NCI-H748 (cell line): ENCODE measurements at regions not wholly inside any gene's neighbourhood (a gene's known extent, or its start where the extent isn't known, plus 50 kb on each side); places are given as distances from the start of the nearest gene placed in this dataset.
"Not testable (repeated sequence)": the region's sequence is repeated elsewhere in the genome, so short reads cannot be mapped to it uniquely, and the experiment has no call there.

Experiments used
- DNase-seq: peaks from one replicate; lab custom pipeline; 2025; ENCODE audit not compliant: unreplicated experiment; lab: John Stamatoyannopoulos, UW

DNA sequence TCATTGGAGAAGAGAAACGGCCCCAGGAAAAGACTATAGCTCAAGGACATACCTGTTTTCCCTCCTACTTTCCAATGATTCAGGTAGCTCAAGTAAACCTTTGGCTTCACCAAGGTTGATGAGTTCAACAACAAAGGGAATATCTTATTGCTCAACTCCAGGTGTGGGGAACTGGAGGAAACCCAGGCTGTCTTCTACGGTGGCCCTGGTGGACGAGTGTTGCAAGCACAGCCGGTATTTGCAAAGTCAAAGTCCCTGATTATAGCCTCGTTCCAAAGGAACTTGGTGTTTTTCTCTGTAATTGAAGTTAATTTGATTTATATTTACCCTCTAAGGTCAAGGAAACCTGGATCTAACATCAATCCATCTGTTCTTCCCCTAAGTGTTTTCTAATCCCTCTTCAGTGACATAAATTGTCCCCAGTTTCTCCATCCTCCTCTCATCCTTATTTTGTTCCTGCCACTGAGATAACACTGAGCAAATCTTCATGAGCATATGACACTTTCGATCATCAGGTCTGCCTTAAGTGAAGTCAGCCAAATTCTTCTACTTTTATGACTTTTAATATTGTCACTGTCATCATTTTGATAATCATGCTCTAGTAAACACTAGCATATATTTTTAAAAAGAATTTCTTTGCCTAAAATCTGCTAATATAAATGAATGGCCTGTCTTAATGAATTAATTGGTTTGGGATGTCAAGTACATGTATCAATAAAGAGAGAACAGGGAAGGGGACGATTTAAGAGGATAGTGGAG lies 174.6 kb upstream of the TBX3 start:
- DNase-seq: no peak

DNA sequence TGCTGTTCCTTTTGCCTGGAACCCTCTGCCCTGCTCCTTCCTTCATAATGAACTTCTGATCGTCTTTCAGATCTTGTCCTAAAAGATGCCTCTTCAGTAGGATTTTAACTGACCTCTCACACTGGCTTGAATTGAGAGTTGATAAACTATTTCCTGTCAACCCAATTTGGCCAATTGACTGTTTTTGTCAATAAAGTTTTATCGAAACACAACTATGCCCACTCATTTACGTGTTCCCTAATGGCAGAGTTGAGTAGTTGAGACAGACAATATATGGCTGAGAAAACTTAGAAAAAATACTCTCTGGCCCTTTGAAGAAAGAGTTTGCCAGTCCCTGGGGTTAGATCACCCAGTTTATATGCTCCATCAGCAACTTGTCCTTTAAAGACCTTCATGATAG lies 171.7 kb upstream of the TBX3 start:
- no peak for DNase-seq

DNA sequence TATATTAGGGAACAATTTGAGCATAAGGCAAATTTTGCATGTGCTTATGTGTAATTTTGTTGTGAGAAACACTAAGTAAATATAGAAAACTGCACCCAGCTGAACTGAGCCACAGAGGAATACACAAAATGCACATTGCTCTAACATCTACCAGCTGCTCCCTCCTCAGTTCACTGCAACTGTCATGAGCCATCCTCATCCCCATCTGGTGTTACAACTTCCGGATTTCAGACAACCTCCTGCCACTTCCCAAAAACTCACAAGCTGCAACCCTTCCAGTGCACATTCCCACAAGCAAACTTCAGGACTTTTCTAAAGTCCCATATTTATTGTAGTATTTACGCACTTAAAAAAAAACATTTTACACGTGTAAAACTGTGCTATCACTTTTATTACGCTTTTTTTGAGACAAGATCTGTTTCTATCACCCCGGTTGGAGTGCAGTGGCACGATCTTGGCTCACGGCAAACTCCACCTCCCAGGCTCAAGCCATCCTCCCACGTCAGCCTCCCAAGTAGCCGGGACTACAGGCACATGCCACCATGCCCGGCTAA lies 169.1 kb upstream of the TBX3 start:
- no peak for DNase-seq

DNA sequence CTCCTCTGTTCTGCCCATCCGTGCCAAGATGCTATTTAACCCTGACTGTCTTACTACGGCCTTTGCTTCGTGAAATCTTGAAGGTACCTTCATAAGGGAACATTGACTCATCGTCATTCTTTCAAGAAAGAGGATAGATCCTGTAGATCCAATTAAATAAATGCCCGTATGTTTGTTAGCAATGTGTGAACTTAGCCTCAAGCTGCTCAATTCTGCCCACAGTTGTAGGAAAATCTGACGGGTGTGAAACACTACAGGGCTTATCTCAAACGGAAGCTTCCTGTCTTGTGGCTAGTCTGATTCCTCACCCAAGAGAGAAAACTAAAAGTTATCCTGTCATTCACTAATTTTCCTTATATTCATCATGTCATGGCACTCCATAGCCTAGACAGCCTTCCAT lies 168.0 kb upstream of the TBX3 start:
- DNase-seq: no peak

DNA sequence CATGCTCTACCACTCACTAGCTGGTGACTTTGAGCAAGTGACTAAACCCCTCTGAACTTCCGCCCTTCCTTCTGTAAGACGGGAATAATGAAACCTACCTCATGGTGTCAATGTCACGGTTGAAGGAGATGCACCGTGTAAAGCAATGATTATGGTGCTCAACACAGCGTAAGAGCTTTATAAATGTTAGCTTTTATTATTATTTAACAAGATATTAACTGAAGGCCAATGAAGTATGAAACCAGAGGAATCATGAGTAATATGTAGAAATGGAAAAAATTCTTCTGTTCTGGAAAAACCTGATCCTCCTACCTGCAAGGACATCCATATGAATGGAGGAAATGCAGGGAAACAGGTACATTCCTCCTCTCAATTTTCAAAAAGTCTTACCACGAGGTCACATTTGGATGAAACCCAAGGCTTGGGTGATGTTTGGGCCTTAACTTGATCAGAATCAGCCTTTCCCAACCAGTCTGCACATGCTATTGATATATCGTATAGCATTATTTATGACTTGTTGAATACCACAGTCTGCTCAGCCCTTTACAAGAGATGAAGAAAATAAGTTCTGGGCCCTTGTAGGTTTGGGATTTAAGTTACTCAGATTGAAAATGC lies 166.8 kb upstream of the TBX3 start:
- no peak for DNase-seq

DNA sequence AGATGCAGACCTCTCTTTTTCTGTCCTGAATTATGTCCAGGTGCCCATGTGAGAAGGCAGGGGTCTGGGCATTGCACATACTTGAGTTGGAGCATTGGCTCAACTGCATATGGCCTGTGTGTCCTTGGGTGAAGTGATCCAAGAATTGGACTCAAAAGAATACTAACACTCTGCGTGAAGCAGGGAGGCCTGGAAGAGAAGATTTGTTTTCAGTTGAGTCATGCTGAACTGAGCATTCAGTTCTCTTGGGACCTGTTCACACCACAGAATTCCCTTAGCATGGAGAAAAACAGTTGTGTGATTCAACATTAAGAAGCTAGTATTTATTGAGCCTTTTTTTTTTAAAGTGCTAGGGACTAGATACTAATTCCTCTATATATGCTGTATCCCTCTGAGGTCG lies 164.7 kb upstream of the TBX3 start:
- no peak for DNase-seq

DNA sequence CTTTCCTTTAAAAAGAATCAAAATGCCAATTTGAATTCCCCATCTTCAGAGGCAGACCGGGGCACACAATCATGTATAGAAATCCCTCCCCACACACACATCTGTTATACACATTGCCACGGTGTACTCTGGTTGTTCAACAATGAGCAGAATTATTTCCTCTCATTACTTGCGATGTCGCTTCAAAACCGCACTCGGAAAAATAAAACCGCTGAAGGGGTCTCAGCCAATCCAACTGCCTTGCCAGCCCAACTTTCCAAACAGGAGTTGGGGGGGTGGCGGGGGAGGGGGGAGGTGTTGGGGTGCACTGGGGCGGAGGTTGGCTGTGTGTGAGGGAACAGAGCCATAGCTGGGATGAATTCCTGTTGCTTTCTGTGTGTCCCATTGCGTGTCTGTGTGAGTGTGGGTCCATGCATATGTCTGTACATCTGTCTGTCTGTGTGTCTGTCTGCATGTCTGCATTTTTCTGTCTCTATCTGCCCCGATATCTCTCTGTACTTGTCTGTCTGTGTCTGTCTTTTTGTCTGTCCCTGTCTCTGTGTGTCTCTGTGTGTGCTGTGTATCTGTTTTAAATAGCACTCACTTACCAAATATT lies 163.6 kb upstream of the TBX3 start:
- no peak for DNase-seq

DNA sequence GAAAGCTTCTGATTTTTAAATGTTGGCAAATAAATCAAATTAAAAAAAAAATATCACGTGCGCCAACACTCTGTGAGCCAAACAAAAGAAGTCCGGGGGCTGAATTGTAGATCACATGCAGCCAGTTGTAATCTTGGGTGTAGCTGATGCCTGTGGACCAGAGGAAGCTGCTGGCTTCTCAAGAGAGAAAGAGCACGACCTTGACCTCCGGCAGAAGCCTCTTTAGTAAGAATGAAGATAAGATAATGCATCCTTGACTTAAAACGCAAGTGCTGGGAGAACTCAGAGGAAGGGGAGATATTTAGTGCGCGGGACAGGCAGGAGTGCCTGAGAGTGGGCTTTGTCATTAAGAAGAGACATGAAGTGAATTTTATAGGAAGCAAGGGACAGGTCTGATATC lies 162.8 kb upstream of the TBX3 start:
- no peak for DNase-seq

DNA sequence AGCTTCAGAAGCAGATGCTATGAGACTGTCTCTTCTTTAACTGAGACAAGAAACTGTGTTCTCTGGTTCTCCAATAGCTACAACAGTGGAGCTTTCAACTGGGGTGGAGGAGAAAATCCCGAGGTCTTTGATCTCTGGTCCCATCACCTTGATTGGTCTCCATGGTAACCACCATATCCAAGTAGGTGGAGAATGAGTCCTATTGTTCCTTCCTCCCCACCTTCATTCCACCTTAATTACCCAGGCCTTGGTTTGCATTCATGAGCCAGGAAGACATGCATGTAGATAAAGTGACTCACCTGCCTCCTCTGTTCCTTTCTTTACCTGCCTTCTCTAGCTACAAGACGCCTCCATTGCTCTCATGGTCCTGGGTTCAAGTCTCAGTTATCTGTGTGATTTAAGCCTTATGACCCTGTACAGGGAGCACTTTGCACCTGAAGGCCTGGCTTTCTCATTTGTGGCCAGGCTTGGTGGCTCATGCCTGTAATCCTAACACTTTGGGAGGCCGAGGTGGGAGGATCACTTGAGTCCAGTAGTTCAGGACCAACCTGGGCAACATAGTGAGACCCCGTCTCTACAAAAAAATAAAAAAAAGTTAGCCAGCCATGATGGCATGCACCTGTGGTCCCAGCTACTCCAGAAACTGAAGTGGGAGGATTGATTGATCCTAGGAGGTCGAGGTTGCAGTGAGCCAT lies 157.7 kb upstream of the TBX3 start:
- peak; percentile 73 for DNase-seq

DNA sequence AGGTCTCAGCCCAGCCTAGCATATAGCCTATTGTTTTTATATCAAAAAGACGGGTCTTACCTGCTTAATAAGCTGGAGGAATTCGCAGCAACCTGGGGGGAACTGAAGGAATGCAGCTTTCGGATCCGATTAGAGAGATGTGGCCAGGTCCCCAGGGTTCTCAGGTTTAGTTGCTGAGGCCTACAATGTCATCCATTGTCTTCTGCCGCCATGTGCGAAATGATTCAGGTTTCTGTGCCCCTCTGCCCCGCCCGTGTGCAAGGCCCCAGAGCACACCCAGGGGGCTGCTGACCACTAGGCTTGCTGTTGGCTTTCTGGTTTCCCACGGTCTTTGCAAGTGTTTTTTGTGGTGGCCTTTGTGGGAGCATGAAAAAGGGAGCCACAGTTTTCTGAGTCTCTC lies 154.5 kb upstream of the TBX3 start:
- DNase-seq: no peak

DNA sequence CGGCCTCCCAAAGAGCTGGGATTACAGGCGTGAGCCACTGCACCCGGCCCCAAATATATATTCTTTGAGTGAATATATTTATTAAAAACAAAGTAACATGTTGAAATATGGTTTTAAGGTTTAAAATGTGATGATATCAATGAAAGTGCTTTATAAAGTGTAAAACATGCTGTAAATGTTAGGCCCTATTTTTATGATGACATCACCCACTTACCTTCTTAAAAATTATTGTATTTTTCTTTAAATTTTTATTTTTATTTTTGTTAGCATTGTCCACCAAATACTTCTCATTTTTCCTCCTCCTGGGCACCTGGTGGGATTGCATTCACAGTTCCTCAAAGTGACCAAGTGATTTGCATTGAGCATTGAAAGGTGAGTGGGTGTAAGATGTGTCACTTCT lies 152.6 kb upstream of the TBX3 start:
- no peak for DNase-seq

DNA sequence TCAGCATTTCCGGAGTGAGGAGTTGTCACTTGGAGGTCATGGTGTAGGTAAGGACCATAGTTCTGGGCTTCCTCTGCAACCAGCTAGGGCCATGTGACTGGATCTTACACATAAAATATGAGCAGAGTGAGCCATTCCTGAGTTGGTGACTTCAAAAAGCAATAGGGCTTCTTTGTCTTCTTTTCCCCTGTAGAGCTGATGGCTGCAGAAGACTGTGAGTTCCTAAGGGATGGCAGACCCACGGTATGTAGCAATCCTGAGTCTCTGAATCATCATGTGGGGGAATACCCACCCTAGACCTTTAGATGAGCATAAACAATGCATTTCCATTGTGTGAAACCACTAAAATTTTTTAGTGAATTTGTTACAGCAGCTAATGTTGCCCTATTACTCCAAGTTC lies 151.1 kb upstream of the TBX3 start:
- DNase-seq: no peak

DNA sequence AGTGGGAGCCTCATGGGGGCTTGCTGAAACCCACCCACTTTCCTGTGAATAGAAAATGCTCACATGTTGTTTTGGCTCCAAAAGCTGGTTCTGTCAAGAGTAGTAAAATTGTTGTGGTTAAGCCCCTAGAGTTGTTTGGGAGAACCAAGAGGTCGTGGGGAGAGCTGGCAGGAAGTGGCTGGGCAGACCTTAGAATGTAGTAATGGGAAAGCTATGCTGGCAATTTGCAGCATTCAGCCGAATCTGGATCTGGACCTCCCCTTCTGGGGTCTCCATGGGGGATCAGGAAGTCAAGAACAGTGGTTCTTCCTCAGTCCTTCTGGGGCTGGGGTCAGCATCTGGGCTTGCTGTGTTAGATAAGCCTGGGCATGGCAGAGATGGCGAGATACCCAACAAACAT lies 150.6 kb upstream of the TBX3 start:
- DNase-seq: no peak

DNA sequence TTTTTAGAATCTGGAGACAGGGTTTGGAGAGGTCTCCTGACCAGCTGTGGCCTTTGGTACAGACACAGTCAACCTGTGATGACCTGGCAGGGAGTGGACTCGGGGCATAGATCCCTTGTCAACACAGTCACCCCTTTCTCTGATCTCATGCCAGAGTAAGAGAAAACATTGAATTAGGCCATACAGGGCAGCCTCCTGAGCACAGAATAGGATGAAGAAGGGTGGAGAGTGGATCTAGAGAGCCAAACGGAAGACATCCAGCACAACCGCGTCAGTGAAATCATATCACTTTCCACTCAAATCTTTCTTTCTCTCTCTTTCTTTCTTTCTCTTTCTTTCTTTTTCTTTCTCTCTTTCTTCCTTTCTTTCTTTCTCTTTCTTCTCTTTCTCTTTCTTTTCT lies 145.9 kb upstream of the TBX3 start:
- DNase-seq: no peak

DNA sequence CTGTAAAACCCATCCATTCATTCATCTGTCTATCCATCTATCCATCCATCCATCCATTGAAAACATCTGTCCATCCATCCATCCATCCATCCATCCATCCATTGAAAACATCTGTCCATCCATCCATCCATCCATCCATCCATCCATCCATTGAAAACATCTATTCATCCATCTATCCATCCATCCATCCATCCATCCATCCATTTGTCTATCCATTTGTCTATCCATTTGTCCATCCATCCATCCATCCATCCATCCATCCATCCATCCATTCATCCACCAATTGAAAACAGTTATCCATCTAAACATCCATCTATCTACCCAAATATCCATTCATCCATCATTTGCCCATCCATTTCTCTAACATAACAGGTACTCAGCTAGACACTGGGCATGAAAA lies 145.3 kb upstream of the TBX3 start:
- DNase-seq: not testable (repeated sequence)

DNA sequence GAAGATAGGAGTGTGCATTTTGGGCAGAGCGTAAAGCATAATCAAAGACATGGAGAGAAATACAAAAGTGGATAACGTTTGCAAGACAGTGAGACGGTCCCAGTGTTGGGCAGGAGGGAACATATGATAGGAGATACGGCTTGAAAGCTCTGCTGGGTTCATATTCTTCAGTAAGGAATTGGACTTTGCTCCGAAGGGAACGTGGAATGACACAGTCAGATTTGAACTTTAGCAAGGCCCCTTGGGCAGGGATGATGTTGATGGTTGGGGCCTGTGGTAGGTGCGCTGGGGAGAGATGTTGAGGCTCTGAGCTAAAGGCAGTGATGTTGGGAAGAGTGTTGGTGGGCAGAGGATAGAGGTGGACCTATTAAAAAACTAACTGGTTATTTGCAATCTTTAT lies 143.5 kb upstream of the TBX3 start:
- DNase-seq: no peak

DNA sequence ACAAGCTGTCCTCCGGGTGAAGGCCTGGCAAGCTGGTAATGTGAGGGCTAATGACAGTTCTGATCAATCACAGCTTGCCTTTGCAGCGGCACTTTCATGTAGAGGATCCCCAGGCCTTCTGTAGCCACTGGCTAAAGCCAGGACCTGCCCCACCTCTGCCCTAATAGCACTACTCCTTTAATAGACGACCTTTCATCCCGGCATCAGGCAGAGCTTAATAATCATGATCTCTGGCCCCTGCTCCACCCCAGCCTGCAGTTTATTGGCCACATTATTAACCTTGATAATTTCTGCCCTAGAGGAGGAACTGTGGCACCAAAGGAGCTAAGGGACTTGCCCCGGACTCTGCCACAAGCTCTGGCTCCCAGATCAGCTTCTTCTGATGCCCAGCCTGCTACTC lies 142.3 kb upstream of the TBX3 start:
- DNase-seq: no peak

DNA sequence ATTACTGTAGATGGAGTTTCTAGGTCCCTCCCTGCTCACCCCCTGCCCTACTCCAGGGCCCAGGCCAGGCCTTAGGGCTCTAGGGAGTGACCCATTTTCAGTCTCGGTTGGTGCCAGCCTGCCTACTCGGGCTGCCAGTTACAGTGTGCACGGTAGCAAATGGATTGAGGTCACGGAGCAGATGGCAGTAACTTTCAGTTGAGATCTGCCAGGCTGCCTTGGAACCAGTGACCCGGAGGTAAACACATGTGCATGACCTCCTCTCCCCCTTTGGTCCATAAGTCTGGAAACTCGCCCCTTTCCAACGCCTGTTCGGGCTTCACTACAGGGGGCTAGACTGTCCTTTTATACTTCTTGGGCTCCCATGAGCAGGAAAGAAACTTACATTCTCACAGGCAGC lies 139.7 kb upstream of the TBX3 start:
- no peak for DNase-seq

DNA sequence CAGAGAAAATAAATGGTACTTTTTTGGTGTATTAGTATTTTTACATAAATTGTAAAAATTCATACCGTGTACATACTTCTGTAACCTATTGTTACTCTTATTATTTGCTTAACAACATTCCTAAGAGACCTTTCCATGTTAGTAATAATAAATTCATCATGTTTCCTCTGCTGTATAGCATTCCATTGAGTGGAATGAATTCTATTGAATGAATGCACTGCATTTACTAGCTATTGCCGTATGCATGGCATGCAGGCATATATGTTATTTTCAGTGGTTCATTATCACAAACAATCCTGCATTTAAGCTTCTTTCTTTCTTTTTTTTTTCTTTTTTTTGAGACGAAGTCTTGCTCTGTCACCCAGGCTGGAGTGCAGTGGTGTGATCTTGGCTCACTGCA lies 137.6 kb upstream of the TBX3 start:
- no peak for DNase-seq

DNA sequence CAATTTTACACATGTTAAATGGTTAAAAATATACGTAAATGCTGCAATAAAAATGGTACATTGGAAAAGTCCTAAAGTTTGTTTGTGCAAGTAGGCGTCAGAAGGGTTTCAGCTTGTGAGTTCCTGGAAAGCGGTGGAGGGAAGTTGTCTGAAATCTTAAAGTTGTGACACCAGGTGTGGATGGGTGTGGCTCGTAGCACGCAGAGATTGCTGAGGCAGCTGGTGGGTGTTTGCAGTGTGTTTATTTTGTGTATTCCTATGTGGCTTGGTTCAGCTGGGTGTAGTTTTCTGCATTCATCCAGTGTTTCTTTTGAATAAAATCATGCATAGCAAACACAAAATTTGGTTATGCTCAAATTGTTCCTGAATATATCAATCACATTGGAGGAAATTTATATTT lies 136.8 kb upstream of the TBX3 start:
- DNase-seq: peak; percentile 63

DNA sequence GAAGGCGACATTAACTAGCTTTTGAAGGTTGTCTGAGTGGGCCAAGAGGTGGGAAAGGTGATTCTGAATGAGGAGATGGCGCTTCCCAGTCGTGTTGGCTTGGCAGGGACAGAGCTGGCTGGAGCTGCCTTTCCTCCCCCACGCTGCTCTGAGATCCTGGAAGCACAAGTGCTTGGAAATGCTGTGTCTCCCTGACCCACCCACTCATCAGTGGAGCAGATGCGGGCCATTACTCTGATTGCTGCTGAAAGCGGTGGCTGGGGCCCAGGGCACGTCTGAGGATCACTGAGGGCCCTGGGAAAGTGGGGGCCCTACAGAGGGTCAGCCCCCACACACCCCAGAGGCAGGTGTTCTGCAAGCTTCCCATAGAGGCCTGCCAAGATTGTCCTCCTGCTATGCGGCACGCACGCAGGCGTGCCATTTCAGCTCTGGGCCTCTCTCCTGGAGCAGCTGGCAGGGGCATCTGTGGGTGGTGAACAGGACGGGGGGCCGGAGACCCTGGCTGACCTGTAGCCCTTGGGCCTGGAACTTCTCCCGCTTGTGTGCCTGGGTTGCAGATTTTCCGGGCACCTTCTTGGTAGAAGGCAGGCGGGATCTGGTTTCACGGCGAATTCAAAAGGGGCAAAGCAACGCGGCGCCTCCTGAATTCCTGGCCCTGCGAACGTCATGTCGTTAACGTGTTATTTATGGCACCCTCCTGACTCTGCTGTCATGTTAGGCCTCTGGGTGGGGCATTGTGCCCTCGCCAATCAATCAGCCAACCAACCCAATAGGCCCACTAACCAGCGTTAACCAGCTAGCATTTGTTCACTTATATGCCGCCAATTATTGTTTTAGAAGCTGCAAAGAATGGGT lies 133.8 kb upstream of the TBX3 start:
- DNase-seq: peak; percentile 11
